Mesendoderm (in vitro differentiated cells): ENCODE measurements at regions not wholly inside any gene's neighbourhood (a gene's known extent, or its start where the extent isn't known, plus 50 kb on each side); places are given as distances from the start of the nearest gene placed in this dataset.

Experiments
- DNase-seq: peaks from one replicate; pipeline ENCODE4 v3.0.0; 2013
- H2AK5ac ChIP-seq: 2 replicates; pipeline ENCODE4 v1.6.1; 2013; ENCODE audit warnings: low read length, inconsistent platforms
- H2BK120ac ChIP-seq: 2 replicates; pipeline ENCODE4 v1.6.1; 2013; ENCODE audit warnings: low read depth, mild to moderate bottlenecking, low read length, moderate library complexity, mixed read lengths
- H2BK15ac ChIP-seq: replicated peaks from 2 replicates; pipeline ENCODE4 v1.6.1; 2013; ENCODE audit warnings: low read depth, mild to moderate bottlenecking, moderate library complexity
- H2BK5ac ChIP-seq: 2 replicates; pipeline ENCODE4 v1.6.1; 2013; ENCODE audit warnings: low read length, inconsistent platforms
- H3K18ac ChIP-seq: 2 replicates; pipeline ENCODE4 v1.6.1; 2013; ENCODE audit warnings: mild to moderate bottlenecking, low read length, mixed read lengths
- H3K23ac ChIP-seq: one replicate; pipeline ENCODE4 v1.6.1; 2013; ENCODE audit warnings: low read length
- H3K27ac ChIP-seq: 2 replicates; pipeline ENCODE4 v1.5.1; 2013; ENCODE audit warnings: low read depth, mild to moderate bottlenecking, inconsistent platforms, low read length, moderate library complexity
- H3K27me3 ChIP-seq: 2 replicates; pipeline ENCODE4 v1.6.1; 2013; ENCODE audit warnings: low read length, control low read depth, mild to moderate bottlenecking, inconsistent platforms; ENCODE audit not compliant: insufficient read depth, poor library complexity
- H3K36me3 ChIP-seq: 2 replicates; pipeline ENCODE4 v1.6.1; 2013; ENCODE audit warnings: low read length, inconsistent platforms; ENCODE audit not compliant: control insufficient read depth, insufficient read depth
- H3K4ac ChIP-seq: one replicate; pipeline ENCODE4 v1.6.1; 2013; ENCODE audit warnings: low read depth, mild to moderate bottlenecking, low read length, moderate library complexity
- H3K4me1 ChIP-seq: 2 replicates; pipeline ENCODE4 v1.6.1; 2013; ENCODE audit warnings: low read depth, low read length, inconsistent platforms; ENCODE audit not compliant: control insufficient read depth
- H3K4me2 ChIP-seq: 2 replicates; pipeline ENCODE4 v1.6.1; 2013; ENCODE audit warnings: low read length
- H3K4me3 ChIP-seq: 2 replicates; pipeline ENCODE4 v1.5.1; 2013; ENCODE audit warnings: mild to moderate bottlenecking, low read length
- H3K56ac ChIP-seq: one replicate; pipeline ENCODE4 v1.6.1; 2013; ENCODE audit warnings: low read length
- H3K79me1 ChIP-seq: 2 replicates; pipeline ENCODE4 v1.6.1; 2013; ENCODE audit warnings: low read length, inconsistent platforms
- H3K79me2 ChIP-seq: 2 replicates; pipeline ENCODE4 v1.6.1; 2013; ENCODE audit warnings: mild to moderate bottlenecking, low read length; ENCODE audit not compliant: control insufficient read depth, insufficient read depth
- H3K9ac ChIP-seq: 2 replicates; pipeline ENCODE4 v1.6.1; 2013; ENCODE audit warnings: low read length, inconsistent platforms
- H4K5ac ChIP-seq: one replicate; pipeline ENCODE4 v1.6.1; 2013; ENCODE audit warnings: low read length
- H4K8ac ChIP-seq: one replicate; pipeline ENCODE4 v1.6.1; 2013; ENCODE audit warnings: low read depth, mild to moderate bottlenecking, control low read depth, low read length, moderate library complexity
- WGBS: extraction: QIAGEN DNeasy Blood & Tissue Kit; methylation state at CpG from one replicate; pipeline ENCODE4 v1.1.7; 2013; ENCODE audit warnings: low lambda C conversion rate, missing lambda C conversion rate; ENCODE audit not compliant: insufficient coverage; ENCODE audit errors: extremely low coverage; 5-methylcytosine and 5-hydroxymethylcytosine counted together

GRCh38 chrY:7961811-7962210 is 1050.3 kb upstream of the AMELY start:
- Histone ChIP-seq H3K4me2 (no peak overlapping the region), H2BK15ac (no peak overlapping the region), H3K36me3 (no peaks in the 10 kb centered on the region), H2BK5ac (no peak overlapping the region), H4K5ac (no peak overlapping the region), H3K27me3 (no peaks in the 10 kb centered on the region), H2AK5ac (no peak overlapping the region), H3K56ac (no peak overlapping the region), H3K27ac (no peak overlapping the region), H3K4me1 (no peaks in the 10 kb centered on the region), H3K79me2 (no peaks in the 10 kb centered on the region), H4K8ac (no peak overlapping the region), H3K18ac (no peak overlapping the region), H3K79me1 (no peaks in the 10 kb centered on the region), H2BK120ac (no peak overlapping the region), H3K9ac (no peak overlapping the region), H3K23ac (no peak overlapping the region), H3K4me3 (no peak overlapping the region), H3K4ac (no peak overlapping the region)
- WGBS = no CpG with 5 or more reads among the region's 2 CpGs
- no peak for DNase-seq

- no peaks in the 10 kb centered on the region for H3K4me1 ChIP-seq
- no peaks in the 10 kb centered on the region for H3K79me2 ChIP-seq
- H3K4me3 ChIP-seq = no peak overlapping the region
- no peak overlapping the region for H4K5ac ChIP-seq
- WGBS = no CpG with 5 or more reads among the region's 4 CpGs
- no peak overlapping the region for H3K56ac ChIP-seq
- H2BK5ac ChIP-seq = no peak overlapping the region
- no peak overlapping the region for H3K27ac ChIP-seq
- no peak overlapping the region for H2AK5ac ChIP-seq
- no peaks in the 10 kb centered on the region for H3K27me3 ChIP-seq
- no peak overlapping the region for H3K9ac ChIP-seq
- H3K36me3 ChIP-seq = no peaks in the 10 kb centered on the region
- H2BK120ac ChIP-seq = no peak overlapping the region
- DNase-seq = no peak
- H3K79me1 ChIP-seq = no peaks in the 10 kb centered on the region
- H3K4me2 ChIP-seq = no peak overlapping the region
- no peak overlapping the region for H3K23ac ChIP-seq
- no peak overlapping the region for H4K8ac ChIP-seq
- H3K4ac ChIP-seq = no peak overlapping the region
- H2BK15ac ChIP-seq = no peak overlapping the region
- no peak overlapping the region for H3K18ac ChIP-seq
These were observed 1046.2 kb upstream of the AMELY start for GRCh38 chrY:7957773-7958172.

- no peak overlapping the region for H4K5ac ChIP-seq
- H3K36me3 ChIP-seq = no peaks in the 10 kb centered on the region
- H3K18ac ChIP-seq = no peak overlapping the region
- no peak overlapping the region for H3K27ac ChIP-seq
- no peaks in the 10 kb centered on the region for H3K79me1 ChIP-seq
- H3K4me1 ChIP-seq = no peaks in the 10 kb centered on the region
- no peak overlapping the region for H4K8ac ChIP-seq
- H3K27me3 ChIP-seq = no peaks in the 10 kb centered on the region
- no peak overlapping the region for H3K4me3 ChIP-seq
- H2BK120ac ChIP-seq = no peak overlapping the region
- no CpG with 5 or more reads among the region's 3 CpGs for WGBS
- H3K4me2 ChIP-seq = no peak overlapping the region
- no peaks in the 10 kb centered on the region for H3K79me2 ChIP-seq
- H2BK15ac ChIP-seq = no peak overlapping the region
- no peak overlapping the region for H3K23ac ChIP-seq
- no peak overlapping the region for H3K4ac ChIP-seq
- H2BK5ac ChIP-seq = no peak overlapping the region
- DNase-seq = no peak
- H2AK5ac ChIP-seq = no peak overlapping the region
- H3K9ac ChIP-seq = no peak overlapping the region
- no peak overlapping the region for H3K56ac ChIP-seq
These were observed 1039.8 kb upstream of the AMELY start for GRCh38 chrY:7951187-7951852.

- Histone ChIP-seq H3K27me3 (no peaks in the 10 kb centered on the region), H3K79me2 (no peaks in the 10 kb centered on the region), H3K36me3 (no peaks in the 10 kb centered on the region), H3K79me1 (no peaks in the 10 kb centered on the region), H3K56ac (no peak overlapping the region), H2BK5ac (no peak overlapping the region), H2BK15ac (no peak overlapping the region), H2BK120ac (no peak overlapping the region), H2AK5ac (no peak overlapping the region), H3K18ac (no peak overlapping the region), H3K23ac (no peak overlapping the region), H3K4ac (no peak overlapping the region), H3K27ac (no peak overlapping the region), H3K4me2 (no peak overlapping the region), H4K8ac (no peak overlapping the region), H3K4me3 (no peak overlapping the region), H3K4me1 (no peaks in the 10 kb centered on the region), H3K9ac (no peak overlapping the region), H4K5ac (no peak overlapping the region)
- whole genome bisulfite sequencing = no CpG with 5 or more reads among the region's 1 CpG
- no peak for DNase-seq
These were observed 1032.6 kb upstream of the AMELY start for GRCh38 chrY:7944135-7944534.

- no peak overlapping the region for H3K56ac ChIP-seq
- H2BK120ac ChIP-seq = no peak overlapping the region
- H2AK5ac ChIP-seq = no peak overlapping the region
- H3K4ac ChIP-seq = no peak overlapping the region
- H2BK5ac ChIP-seq = no peak overlapping the region
- H3K4me1 ChIP-seq = no peaks in the 10 kb centered on the region
- no peak overlapping the region for H4K5ac ChIP-seq
- no peaks in the 10 kb centered on the region for H3K36me3 ChIP-seq
- no peak overlapping the region for H3K4me3 ChIP-seq
- DNase-seq = no peak
- no peak overlapping the region for H3K4me2 ChIP-seq
- no peak overlapping the region for H2BK15ac ChIP-seq
- no peak overlapping the region for H3K9ac ChIP-seq
- H3K18ac ChIP-seq = no peak overlapping the region
- H4K8ac ChIP-seq = no peak overlapping the region
- H3K27ac ChIP-seq = no peak overlapping the region
- no peaks in the 10 kb centered on the region for H3K27me3 ChIP-seq
- H3K79me2 ChIP-seq = no peaks in the 10 kb centered on the region
- H3K79me1 ChIP-seq = no peaks in the 10 kb centered on the region
- WGBS = no CpG with 5 or more reads among the region's 3 CpGs
- no peak overlapping the region for H3K23ac ChIP-seq
These were observed 1031.2 kb upstream of the AMELY start for GRCh38 chrY:7942711-7943110.

- no peak overlapping the region for H2BK120ac ChIP-seq
- no peak overlapping the region for H3K18ac ChIP-seq
- no peak overlapping the region for H3K23ac ChIP-seq
- no peak overlapping the region for H4K5ac ChIP-seq
- no peak overlapping the region for H3K4ac ChIP-seq
- H3K4me1 ChIP-seq = no peaks in the 10 kb centered on the region
- no peaks in the 10 kb centered on the region for H3K36me3 ChIP-seq
- H3K79me1 ChIP-seq = no peaks in the 10 kb centered on the region
- H2BK5ac ChIP-seq = no peak overlapping the region
- H3K56ac ChIP-seq = no peak overlapping the region
- H4K8ac ChIP-seq = no peak overlapping the region
- DNase-seq = no peak
- H2BK15ac ChIP-seq = no peak overlapping the region
- H3K27ac ChIP-seq = no peak overlapping the region
- H2AK5ac ChIP-seq = no peak overlapping the region
- no peak overlapping the region for H3K4me3 ChIP-seq
- H3K79me2 ChIP-seq = no peaks in the 10 kb centered on the region
- H3K4me2 ChIP-seq = no peak overlapping the region
- H3K9ac ChIP-seq = no peak overlapping the region
- no peaks in the 10 kb centered on the region for H3K27me3 ChIP-seq
- no CpG with 5 or more reads among the region's 3 CpGs for WGBS
These were observed 1030.3 kb upstream of the AMELY start for GRCh38 chrY:7941856-7942255.
